ENCODE measurements at regions not wholly inside any gene's neighbourhood (a gene's known extent, or its start where the extent isn't known, plus 50 kb on each side); places are given as distances from the start of the nearest gene placed in this dataset.
"Not testable (repeated sequence)": the region's sequence is repeated elsewhere in the genome, so short reads cannot be mapped to it uniquely, and the experiment has no call there.

DNA sequence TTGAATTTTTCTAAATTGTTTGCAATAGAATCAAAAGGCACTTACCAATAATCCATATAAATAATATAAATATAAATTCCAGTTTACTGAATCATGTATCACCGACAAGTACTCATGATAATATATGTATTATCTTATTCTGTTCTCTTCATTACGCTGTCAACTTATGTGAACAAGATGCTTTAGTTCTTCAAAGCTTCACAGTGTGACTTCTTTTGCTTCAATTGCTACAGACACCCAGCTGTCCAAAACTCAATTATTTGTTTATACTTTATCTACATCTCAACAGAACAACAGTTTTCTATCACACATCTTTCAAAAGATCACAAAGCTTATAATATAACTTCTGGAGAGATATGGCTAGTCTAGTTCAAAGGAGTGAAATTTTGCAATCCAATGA is 1499.9 kb upstream of the PCDH10 start:
- no peak for DNase-seq (ENCODE audit: low read depth)

DNA sequence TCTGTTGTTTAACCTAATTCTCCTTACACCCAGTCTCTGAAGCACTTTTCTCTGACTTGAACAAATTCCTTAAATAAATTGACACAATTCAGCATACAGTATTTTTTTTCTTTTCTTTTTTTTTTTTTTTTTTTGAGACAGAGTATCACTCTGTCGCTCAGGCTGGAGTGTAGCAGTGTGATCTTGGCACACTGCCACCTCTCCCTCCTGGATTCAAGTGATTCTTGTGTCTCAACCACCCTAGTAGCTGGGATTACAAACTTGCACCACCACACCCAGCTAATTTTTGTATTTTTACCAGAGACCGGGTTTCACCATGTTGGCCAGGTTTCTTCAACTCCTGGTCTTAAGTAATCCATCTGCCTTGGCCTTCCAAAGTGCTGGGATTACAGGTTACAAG is 1498.1 kb upstream of the PCDH10 start:
- no peak for DNase-seq (ENCODE audit: low read depth)

DNA sequence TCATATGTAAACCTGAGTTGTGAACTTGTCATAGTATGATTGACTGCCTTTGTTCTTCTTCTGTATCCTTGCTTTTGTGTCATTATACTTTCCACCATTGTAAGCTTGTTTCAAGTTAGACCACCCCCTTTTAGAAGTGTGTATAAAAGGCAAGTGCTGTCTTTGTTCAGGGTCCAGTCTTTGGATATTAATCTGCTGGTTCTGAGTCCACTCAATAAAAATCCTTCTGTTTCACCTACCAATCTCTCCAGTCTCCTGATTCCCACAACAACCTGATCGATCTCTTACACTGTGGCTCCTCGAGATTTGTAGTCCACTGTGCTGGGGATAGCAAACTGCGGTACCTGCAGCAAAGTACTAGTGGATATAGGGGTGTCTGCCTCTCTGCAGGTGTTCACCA is 1465.8 kb upstream of the PCDH10 start:
- not testable (repeated sequence) for DNase-seq (ENCODE audit: low read depth)

DNA sequence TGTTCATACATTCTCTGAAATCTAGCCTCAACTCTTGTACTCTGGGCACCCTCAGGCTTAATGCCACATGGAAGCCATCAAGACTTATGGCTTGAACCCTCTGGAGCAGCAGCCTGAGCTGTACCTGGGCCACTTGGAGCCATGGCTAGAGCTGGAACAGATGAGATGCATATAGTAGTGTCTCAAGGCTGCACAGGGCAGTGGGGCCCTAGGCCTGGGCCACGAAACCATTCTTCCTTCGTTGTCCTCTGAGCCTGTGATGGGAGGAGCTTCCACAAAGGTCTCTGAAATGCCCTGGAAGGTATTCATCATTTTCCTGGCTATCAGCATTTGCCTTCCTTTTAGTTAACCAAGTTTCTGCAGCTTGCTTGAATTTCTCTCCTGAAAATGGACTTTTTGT is 1427.2 kb upstream of the PCDH10 start:
- DNase-seq (ENCODE audit: low read depth), result no peak

DNA sequence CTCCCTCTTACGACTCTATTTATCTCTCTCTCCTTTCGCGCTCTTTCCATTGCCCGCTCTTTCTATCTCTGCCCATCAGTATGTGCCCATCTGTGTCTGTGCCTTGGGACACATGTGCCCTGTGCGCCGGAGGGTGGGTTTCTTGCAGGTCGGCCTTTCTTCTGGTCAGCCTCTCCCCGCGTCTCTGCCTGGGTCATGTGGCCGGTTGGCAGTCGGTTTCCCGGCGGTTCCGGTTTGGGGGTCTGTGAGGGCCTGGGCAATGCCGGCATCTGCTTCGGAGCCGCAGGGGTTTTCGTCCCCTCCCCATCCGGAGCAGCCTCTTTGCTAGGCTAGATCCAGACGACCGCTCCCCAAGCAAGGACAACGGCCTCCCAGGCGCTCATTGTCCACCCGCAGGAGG is 1426.0 kb upstream of the PCDH10 start:
- not testable (repeated sequence) for DNase-seq (ENCODE audit: low read depth)

DNA sequence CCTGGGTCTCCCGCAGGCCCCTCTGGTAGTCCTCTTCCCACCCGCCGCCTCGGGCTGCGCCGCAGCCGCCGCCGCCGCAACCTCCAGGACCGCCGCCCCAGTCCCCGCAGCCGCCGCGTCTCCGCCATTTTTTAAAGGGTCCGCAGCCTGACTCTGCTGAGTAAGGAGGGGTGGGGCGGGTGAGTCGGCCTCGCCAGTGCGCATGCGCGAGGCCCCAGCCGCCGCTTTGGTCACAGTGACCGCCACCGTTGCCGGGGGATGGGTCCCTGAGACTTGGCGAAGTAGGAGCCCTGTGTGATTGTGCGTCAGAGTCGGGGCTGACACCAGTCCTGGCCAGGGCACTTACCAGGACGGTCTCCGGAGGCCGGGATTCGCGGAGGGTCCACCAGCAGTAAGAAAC is 1424.2 kb upstream of the PCDH10 start:
- DNase-seq (ENCODE audit: low read depth), result not testable (repeated sequence)

DNA sequence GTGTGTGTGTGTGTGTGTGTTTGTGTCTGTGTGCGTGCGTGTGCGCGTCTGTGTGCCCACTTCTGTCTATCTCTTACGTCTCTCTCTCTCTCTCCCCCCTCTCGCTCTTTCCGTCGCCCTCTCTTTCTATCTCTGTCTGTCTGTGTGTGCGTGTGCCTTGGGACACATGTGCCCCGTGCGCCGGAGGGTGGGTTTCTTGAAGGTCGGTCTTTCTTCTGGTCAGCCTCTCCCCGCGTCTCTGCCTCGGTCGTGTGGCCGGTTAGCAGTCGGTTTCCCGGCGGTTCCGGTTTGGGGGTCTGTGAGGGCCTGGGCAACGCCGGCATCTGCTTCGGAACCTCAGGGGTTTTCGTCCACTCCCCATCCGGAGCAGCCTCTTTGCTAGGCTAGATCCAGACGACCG is 1423.6 kb upstream of the PCDH10 start:
- not testable (repeated sequence) for DNase-seq (ENCODE audit: low read depth)

DNA sequence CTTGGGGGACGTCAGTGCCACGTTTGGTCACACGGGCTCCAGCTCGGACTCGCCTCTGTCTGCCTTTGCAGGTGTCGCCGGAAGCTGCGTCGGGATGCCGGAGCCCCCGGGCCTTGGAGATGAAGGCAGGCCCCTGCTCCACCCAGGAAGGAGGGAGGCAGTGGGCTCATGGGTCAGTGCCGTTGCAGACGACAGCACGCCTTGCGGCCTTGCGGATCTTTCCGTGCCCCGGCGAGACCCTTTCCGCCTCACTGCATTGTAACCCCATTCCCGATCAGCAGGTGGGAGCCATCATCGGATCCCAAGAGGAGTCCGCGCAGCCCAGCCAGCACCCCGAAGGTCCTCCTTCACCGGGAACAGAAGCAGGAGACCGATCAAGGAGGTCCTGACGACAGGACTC is 1422.2 kb upstream of the PCDH10 start:
- DNase-seq (ENCODE audit: low read depth), result not testable (repeated sequence)

DNA sequence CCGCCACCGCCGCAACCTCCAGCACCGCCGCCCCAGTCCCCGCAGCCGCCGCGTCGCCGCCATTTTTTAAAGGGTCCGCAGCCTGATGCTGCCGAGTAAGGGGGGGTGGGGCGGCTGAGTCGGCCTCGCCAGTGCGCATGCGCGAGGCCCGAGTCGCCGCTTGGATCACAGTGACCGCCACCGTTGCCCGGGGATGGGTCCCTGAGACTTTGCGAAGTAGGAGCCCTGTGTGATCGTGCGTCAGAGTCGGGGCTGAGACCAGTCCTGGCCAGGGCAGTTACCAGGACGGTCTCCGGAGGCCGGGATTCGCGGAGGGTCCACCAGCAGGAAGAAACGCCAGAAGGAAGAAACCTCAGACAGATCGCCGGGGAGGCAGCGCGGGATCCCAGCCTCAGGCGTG is 1421.7 kb upstream of the PCDH10 start:
- DNase-seq (ENCODE audit: low read depth), result not testable (repeated sequence)

DNA sequence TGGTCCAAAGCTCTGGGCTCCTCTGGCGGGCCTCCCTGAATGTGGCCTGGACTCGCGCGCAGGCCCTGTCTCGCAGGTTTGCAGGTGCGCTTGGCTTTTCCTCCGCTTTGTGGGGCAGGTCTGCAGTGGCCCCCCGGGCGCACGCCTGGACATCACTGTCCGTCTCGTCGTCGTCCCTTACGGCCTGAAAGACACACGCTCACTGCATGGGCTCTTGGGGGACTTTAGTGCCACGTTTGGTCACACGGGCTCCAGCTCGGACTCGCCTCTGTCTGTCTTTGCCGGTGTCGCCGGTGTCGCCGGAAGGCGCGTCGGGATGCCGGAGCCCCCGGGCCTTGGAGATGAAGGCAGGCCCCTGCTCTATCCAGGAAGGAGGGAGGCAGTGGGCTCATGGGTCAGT is 1419.9 kb upstream of the PCDH10 start:
- DNase-seq (ENCODE audit: low read depth), result not testable (repeated sequence)

DNA sequence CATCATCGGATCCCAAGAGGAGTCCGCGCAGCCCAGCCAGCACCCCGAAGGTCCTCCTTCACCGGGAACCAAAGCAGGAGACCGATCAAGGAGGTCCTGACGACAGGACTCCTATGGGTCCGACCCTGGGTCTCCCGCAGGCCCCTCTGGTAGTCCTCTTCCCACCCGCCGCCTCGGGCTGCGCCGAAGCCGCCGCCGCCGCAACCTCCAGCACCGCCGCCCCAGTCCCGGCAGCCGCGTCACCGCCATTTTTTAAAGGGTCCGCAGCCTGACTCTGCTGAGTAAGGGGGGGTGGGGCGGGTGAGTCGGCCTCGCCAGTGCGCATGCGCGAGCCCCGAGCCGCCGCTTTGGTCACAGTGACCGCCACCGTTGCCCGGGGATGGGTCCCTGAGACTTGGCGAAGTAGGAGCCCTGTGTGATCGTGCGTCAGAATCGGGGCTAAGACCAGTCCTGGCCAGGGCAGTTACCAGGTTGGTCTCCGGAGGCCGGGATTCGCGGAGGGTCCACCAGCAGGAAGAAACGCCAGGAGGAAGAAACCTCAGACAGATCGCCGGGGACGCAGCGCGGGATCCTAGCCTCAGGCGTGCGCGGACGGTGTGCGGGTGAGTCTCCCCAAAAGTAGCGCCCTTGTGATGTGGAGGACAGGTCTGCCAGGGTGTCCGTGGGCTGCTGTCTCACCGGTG is 1419.2 kb upstream of the PCDH10 start:
- DNase-seq (ENCODE audit: low read depth), result not testable (repeated sequence)

DNA sequence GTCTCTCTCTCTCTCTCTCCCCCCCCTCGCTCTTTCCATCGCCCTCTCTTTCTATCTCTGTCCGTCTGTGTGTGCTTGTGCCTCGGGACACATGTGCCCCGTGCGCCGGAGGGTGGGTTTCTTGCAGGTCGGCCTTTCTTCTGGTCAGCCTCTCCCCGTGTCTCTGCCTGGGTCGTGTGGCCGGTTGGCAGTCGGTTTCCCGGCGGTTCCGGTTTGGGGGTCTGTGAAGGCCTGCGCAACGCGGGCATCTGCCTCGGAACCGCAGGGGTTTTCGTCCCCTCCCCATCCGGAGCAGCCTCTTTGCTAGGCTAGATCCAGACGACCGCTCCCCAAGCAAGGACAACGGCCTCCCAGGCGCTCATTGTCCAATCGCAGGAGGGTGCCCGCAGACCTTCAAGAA is 1418.5 kb upstream of the PCDH10 start:
- DNase-seq (ENCODE audit: low read depth), result not testable (repeated sequence)

DNA sequence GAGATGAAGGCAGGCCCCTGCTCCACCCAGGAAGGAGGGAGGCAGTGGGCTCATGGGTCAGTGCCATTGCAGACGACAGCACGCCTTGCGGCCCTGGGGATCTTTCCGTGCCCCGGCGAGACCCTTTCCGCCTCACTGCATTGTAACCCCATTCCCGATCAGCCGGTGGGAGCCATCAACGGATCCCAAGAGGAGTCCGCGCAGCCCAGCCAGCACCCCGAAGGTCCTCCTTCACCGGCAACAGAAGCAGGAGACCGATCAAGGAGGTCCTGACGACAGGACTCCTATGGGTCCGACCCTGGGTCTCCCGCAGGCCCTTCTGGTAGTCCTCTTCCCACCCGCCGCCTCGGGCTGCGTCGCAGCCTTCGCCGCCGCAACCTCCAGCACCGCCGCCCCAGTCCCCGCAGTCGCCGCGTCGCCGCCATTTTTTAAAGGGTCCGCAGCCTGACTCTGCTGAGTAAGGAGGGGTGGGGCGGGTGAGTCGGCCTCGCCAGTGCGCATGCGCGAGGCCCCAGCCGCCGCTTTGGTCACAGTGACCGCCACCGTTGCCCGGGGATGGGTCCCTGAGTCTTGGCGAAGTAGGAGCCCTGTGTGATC is 1417.0 kb upstream of the PCDH10 start:
- not testable (repeated sequence) for DNase-seq (ENCODE audit: low read depth)

DNA sequence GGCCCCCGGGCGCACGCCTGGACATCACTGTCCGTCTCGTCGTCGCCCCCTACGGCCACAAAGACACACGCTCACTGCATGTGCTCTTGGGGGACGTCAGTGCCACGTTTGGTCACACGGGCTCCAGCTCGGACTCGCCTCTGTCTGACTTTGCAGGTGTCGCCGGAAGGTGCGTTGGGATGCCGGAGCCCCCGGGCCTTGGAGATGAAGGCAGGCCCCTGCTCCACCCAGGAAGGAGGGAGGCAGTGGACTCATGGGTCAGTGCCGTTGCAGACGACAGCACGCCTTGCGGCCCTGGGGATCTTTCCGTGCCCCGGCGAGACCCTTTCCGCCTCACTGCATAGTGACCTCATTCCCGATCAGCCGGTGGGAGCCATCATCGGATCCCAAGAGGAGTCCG is 1414.8 kb upstream of the PCDH10 start:
- not testable (repeated sequence) for DNase-seq (ENCODE audit: low read depth)

DNA sequence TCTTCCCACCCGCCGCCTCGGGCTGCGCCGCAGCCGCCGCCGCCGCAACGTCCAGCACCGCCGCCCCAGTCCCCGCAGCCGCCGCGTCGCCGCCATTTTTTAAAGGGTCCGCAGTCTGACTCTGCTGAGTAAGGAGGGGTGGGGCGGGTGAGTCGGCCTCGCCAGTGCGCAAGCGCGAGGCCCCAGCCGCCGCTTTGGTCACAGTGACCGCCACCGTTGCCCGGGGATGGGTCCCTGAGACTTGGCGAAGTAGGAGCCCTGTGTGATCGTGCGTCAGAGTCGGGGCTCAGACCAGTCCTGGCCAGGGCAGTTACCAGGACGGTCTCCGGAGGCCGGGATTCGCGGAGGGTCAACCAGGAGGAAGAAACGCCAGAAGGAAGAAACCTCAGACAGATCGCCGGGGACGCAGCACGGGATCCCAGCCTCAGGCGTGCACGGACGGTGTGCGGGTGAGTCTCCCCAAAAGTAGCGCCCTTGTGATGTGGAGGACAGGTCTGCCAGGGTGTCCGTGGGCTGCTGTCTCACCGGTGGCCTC is 1414.2 kb upstream of the PCDH10 start:
- DNase-seq (ENCODE audit: low read depth), result not testable (repeated sequence)

DNA sequence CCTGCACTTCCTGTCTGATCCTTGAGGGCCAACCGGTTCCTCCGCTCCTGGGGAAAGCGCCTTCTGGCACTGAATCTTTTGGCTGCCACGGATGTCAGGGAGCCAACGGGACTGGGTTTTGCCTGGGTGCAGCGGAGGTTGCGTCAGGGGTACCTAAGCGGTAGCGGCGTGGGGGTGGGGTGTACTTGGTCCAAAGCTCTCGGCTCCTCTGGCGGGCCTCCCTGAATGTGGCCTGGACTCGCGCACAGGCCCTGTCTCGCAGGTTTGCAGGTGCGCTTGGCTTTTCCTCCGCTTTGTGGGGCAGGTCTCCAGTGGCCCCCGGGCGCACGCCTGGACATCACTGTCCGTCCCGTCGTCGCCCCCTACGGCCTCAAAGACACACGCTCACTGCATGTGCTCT is 1410.1 kb upstream of the PCDH10 start:
- DNase-seq (ENCODE audit: low read depth), result not testable (repeated sequence)

DNA sequence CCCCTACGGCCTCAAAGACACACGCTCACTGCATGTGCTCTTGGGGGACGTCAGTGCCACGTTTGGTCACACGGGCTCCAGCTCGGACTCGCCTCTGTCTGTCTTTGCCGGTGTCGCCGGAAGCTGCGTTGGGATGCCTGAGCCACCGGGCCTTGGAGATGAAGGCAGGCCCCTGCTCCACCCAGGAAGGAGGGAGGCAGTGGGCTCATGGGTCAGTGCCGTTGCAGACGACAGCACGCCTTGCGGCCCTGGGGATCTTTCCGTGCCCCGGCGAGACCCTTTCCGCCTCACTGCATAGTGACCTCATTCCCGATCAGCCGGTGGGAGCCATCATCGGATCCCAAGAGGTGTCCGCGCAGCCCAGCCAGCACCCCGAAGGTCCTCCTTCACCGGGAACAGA is 1407.3 kb upstream of the PCDH10 start:
- DNase-seq (ENCODE audit: low read depth), result not testable (repeated sequence)

DNA sequence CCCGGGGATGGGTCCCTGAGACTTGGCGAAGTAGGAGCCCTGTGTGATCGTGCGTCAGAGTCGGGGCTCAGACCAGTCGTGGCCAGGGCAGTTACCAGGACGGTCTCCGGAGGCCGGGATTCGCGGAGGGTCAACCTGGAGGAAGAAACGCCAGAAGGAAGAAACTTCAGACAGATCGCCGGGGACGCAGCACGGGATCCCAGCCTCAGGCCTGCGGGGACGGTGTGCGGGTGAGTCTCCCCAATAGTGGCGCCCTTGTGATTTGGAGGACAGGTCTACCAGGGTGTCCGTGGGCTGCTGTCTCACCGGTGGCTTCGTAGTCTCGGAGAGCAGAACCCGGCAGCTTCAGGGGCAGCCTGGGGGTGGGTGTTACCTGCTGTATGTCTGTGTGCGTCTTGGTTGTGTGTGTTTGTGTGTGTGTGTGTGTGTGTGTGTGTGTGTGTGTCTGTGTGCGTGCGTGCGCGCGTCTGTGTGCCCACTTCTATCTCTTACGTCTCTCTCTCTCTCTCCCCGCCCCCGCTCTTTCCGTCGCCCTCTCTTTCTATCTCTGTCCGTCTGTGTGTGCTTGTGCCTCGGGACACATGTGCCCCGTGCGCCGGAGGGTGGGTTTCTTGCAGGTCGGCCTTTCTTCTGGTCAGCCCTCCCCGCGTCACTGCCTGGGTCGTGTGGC is 1406.4 kb upstream of the PCDH10 start:
- peak; percentile 15 for DNase-seq (ENCODE audit: low read depth)

DNA sequence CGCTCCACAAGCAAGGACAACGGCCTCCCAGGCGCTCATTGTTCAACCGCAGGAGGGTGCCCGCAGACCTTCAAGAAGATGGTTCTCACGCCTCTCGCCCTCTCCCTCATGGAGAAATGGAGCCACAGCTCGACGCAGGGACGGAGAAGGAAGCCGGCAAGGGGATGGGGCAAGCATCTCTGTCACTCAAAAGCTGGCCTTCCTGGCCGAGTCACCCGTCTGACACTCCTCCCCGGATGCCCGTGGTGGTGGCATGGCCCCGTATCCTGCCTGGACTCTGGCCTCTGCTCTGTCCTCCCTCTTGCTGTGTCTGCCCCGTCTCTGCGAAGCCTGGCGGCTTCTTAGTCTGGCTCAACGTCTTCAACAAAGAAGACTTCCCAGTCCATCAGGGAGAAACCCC is 1405.7 kb upstream of the PCDH10 start:
- not testable (repeated sequence) for DNase-seq (ENCODE audit: low read depth)

DNA sequence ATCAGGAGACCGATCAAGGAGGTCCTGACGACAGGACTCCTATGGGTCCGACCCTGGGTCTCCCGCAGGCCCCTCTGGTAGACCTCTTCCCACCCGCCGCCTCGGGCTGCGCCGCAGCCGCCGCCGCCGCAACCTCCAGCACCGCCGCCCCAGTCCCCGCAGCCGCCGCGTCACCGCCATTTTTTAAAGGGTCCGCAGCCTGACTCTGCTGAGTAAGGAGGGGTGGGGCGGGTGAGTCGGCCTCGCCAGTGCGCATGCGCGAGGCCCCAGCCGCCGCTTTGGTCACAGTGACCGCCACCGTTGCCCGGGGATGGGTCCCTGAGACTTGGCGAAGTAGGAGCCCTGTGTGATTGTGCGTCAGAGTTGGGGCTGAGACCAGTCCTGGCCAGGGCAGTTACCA is 1401.9 kb upstream of the PCDH10 start:
- not testable (repeated sequence) for DNase-seq (ENCODE audit: low read depth)

DNA sequence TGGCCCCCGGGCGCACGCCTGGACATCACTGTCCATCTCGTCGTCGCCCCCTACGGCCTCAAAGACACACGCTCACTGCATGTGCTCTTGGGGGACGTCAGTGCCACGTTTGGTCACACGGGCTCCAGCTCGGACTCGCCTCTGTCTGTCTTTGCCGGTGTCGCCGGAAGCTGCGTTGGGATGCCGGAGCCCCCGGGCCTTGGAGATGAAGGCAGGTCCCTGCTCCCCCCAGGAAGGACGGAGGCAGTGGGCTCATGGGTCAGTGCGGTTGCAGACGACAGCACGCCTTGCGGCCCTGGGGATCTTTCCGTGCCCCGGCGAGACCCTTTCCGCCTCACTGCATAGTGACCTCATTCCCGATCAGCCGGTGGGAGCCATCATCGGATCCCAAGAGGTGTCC is 1399.9 kb upstream of the PCDH10 start:
- DNase-seq (ENCODE audit: low read depth), result not testable (repeated sequence)

DNA sequence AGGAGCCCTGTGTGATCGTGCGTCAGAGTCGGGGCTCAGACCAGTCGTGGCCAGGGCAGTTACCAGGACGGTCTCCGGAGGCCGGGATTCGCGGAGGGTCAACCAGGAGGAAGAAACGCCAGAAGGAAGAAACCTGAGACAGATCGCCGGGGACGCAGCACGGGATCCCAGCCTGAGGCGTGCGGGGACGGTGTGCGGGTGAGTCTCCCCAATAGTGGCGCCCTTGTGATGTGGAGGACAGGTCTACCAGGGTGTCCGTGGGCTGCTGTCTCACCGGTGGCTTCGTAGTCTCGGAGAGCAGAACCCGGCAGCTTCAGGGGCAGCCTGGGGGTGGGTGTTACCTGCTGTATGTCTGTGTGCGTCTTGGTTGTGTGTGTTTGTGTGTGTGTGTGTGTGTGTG is 1399.1 kb upstream of the PCDH10 start:
- DNase-seq (ENCODE audit: low read depth), result not testable (repeated sequence)

DNA sequence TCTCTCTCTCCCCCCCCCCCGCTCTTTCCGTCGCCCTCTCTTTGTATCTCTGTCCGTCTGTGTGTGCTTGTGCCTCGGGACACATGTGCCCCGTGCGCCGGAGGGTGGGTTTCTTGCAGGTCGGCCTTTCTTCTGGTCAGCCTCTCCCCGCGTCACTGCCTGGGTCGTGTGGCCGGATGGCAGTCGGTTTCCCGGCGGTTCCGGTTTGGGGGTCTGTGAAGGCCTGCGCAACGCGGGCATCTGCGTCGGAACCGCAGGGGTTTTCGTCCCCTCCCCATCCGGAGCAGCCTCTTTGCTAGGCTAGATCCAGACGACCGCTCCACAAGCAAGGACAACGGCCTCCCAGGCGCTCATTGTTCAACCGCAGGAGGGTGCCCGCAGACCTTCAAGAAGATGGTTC is 1398.6 kb upstream of the PCDH10 start:
- DNase-seq (ENCODE audit: low read depth), result not testable (repeated sequence)

Data from activated T-helper 1 cell treated with Interleukin-2 at 50 U/mL for 16 hours (primary cell).